ENCODE measurements at regions not wholly inside any gene's neighbourhood (a gene's known extent, or its start where the extent isn't known, plus 50 kb on each side); places are given as distances from the start of the nearest gene placed in this dataset.

GRCh38 chr4:114423582-114423981 is 175.0 kb upstream of the UGT8 start:
- TF ChIP-seq POLR2A (IDR thresholded peaks at IDR 0.05) (no peak), CTCF (IDR thresholded peaks at IDR 0.05 in 4 of 5, conservative IDR thresholded peaks at IDR 0.05 in 1 of 5) (no peak)

All from gastrocnemius medialis (tissue), 4 donors.